ENCODE measurements at regions not wholly inside any gene's neighbourhood (a gene's known extent, or its start where the extent isn't known, plus 50 kb on each side); places are given as distances from the start of the nearest gene placed in this dataset.
"Not testable (repeated sequence)": the region's sequence is repeated elsewhere in the genome, so short reads cannot be mapped to it uniquely, and the experiment has no call there.

- not testable (repeated sequence) for DNase-seq
Measured at GRCh38 chr2:89969190-89969589, 1277.7 kb downstream of the RPIA start.

GRCh38 chr2:89973849-89974248, 1282.4 kb downstream of the RPIA start:
- DNase-seq: not testable (repeated sequence)

- DNase-seq: not testable (repeated sequence)
Measured at GRCh38 chr2:89979826-89980537, 1288.5 kb downstream of the RPIA start.

- DNase-seq: not testable (repeated sequence)
Measured at GRCh38 chr2:89982246-89982645, 1290.8 kb downstream of the RPIA start.

GRCh38 chr2:89985650-89986049, 1294.2 kb downstream of the RPIA start:
- not testable (repeated sequence) for DNase-seq

- not testable (repeated sequence) for DNase-seq
Measured at GRCh38 chr2:89986532-89986931, 1295.1 kb downstream of the RPIA start.

GRCh38 chr2:89996779-89997178, 1305.3 kb downstream of the RPIA start:
- not testable (repeated sequence) for DNase-seq

- DNase-seq: not testable (repeated sequence)
Measured at GRCh38 chr2:90004553-90004952, 1313.1 kb downstream of the RPIA start.

GRCh38 chr2:90010442-90011100, 1319.1 kb downstream of the RPIA start:
- DNase-seq: not testable (repeated sequence)

GRCh38 chr2:90011101-90011443, 1319.6 kb downstream of the RPIA start:
- not testable (repeated sequence) for DNase-seq

DNA sequence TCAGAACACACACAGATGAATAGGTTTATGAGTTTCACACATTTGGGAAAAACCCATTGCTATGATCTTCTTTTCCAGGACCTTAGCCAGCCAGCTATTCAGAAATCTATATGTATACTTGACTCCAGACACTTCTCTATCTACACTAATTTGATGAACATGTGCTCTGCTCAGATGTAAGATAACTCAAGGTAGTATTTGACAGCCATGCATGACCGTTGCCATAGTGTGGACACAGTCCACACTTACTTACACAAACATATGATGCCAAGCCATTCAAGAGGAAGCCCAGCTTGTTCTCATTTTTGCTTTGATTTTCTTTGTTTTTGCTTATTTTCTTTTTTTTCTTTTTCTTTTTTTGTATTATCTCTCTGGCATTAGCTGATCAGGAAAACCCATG, 1328.4 kb downstream of the RPIA start:
- not testable (repeated sequence) for DNase-seq

GRCh38 chr2:90021234-90021633, 1329.8 kb downstream of the RPIA start:
- DNase-seq: not testable (repeated sequence)

- not testable (repeated sequence) for DNase-seq
Measured at GRCh38 chr2:90027231-90027643, 1335.8 kb downstream of the RPIA start.

- DNase-seq: not testable (repeated sequence)
Measured at GRCh38 chr2:90028381-90029079, 1337.1 kb downstream of the RPIA start.

DNA sequence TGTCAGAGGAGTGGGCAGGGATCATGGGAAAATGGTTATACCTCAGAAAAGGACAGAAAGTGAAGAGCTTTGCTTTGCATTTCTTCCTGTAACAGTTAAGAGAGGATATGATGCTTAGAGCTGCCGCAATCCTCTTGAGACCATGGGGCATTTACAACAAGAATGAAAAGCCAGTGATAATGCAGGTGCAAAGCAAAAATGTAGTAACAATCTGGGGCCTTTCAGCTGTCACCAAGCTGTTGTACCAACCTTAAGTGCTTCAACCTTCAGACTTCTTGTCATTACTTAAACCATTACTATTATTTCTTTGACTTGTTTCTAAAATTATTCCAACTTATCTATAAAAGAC, 1337.6 kb downstream of the RPIA start:
- not testable (repeated sequence) for DNase-seq

- DNase-seq: not testable (repeated sequence)
Measured at GRCh38 chr2:90032269-90032668, 1340.8 kb downstream of the RPIA start.

- peak; percentile 1 for DNase-seq
Measured at GRCh38 chr2:90036335-90036734, 1344.9 kb downstream of the RPIA start.

DNA sequence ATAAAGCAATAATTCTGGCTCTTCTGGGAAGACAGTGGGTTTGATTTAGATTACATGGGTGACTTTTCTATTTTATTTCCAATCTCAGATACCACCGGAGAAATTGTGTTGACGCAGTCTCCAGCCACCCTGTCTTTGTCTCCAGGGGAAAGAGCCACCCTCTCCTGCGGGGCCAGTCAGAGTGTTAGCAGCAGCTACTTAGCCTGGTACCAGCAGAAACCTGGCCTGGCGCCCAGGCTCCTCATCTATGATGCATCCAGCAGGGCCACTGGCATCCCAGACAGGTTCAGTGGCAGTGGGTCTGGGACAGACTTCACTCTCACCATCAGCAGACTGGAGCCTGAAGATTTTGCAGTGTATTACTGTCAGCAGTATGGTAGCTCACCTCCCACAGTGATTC, 1347.6 kb downstream of the RPIA start:
- DNase-seq: not testable (repeated sequence)

- DNase-seq: not testable (repeated sequence)
Measured at GRCh38 chr2:90047776-90048175, 1356.3 kb downstream of the RPIA start.

GRCh38 chr2:90052113-90052631, 1360.7 kb downstream of the RPIA start:
- not testable (repeated sequence) for DNase-seq

DNA sequence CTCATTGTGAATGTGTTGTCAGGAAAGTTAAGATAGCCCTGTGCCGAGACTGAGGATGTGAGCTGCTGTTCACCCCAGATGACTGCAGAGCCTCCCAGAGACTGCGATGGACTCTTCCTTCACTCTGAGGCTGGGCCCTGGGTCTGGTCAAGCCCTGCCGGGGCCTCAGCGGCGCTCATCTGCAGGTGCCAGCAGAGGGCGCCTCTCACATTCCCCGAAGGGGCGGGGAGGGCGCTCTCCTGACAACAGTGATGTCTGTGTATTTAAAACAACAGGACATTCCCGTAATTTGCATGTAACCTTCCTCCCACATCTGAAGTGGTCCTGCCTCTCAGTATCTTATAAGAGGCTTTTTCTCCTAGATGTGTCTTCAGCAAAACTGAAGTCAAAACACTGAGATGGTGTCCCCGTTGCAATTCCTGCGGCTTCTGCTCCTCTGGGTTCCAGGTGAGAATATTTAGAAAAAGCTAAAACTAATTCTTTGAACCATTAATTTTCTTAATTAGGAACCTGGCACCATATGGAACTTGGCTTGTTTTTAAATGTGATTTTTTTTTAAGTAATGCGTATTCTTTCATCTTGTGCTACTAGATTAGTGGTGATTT, 1377.9 kb downstream of the RPIA start:
- peak; percentile 2 for DNase-seq

- no peak for DNase-seq
Measured at GRCh38 chr2:90076311-90076710, 1384.8 kb downstream of the RPIA start.

GRCh38 chr2:90077948-90078347, 1386.5 kb downstream of the RPIA start:
- DNase-seq: no peak
